ENCODE measurements at regions not wholly inside any gene's neighbourhood (a gene's known extent, or its start where the extent isn't known, plus 50 kb on each side); places are given as distances from the start of the nearest gene placed in this dataset.

DNA sequence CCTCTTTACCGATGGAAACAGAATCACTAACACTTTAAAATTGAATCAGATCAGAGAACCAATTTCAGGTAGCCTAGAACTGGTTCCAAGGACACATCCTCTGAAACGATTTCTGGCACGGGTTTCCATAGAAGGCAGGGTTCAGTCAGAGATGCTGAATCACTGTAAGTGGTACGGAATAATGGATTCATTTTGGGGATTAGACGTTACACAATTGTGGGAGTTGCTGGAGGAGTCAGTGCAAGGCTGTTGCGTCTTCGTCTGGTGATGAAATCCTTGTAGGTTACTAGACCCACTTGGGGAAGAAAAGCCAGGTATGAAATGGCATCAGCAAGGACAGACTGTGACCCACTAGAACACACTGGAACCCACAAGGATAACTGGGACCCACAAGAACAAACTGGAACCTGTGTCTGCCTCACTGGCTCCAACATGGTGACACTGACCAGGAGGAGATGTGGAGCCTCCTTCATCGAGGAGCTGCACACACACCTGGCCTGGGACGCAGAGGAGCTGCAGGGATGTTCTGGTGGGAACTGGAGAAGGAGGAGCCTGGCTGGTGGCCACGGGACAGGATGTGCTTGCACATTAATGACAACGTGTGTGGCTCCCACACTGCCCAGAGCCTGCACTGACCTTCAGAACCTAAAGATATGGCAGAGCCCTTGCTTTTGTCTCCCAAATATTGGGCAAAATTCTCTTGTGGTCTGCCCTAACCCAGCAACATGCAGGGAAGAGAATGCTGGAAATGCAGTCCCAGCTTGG, 105.1 kb downstream of the TRAPPC11 start:
- DNase-seq = no peak

DNA sequence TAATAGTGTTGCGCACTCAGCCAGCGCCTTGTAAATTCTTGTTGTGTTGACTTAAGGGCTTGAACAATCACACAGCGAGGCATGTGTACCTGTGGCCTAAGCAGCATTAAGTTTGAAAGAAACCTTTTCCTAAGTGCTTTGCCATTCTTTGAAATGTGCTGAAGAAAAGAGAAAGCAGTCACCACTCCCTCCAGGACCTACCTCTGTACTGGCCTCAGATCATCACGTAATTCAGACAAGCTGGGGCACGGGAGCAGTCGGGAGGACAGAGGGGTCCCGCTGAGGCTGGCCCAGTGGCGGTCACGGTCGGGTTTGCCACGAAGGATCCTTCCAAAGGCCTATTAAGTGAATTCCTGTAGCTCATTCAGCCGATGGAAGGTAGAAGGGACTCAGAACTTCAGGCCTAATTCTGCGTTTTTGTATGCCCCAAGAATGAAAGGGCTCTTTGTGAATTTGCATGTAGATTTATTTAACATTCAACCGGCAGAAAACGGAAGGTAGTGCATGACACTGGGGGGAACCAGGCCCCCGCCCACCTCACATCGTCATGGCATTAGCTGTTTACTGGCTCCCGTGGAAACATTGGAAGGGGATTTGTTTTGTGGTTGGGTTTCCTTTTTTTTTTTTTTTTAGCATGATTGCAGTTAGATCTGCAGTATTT, 106.3 kb downstream of the TRAPPC11 start:
- no peak for DNase-seq

DNA sequence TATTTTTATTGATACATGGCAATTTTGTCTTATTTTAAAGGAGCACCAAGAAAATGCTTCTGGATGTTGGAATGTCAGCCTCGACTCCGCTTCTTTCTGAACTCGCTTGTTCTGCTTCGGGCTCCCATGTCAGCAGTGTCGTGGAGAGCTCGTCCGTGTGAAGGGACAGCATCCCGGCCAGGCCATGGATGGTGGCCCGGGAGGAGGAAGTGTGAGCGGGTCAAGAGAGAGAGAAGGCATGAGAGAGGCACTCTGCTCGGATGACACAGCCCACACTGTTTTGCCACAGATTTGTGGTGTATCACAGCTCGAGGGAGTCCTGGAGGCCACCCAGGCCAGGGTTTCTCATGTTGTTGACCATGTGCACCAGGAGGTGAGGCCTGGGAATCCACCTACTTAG, 107.0 kb downstream of the TRAPPC11 start:
- DNase-seq = no peak

DNA sequence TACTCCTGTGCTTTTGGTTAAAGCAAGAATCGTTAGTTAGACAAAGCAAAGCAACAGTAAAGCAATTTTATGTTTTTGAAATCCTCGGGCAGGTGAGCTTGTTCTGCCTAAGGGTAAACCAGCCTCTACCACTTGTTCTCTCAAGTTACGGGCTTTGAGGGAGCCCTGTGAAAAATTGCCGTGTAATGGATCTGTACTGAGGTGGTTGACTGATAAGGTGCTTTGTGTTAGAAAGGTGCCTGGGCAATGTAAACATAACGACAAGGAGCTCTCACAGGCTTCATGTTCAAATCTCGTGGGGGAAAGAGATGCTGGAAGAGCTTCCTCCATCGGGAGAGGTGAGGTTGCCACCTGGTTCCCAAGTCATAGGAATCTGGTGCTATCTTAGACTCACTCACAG, 111.8 kb downstream of the TRAPPC11 start:
- no peak for DNase-seq

DNA sequence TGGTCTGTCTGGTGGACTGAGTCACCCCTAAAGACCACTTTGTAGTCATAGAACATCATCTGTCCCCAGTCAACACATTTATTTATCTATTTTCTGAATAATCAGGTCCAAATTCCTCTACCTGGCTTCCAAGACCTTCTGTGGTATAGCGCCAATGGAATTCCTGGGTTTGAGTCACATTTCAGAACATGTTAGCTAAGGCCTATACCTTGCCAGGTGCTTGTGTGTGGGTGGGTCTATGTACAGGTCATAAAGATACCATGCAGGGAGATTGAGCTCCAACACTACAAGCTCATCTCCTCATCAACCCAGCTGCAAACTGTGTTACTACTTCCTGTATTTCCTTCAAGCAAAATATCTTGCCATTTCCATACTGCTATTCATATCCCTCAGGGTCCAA, 113.3 kb downstream of the TRAPPC11 start:
- DNase-seq = no peak

DNA sequence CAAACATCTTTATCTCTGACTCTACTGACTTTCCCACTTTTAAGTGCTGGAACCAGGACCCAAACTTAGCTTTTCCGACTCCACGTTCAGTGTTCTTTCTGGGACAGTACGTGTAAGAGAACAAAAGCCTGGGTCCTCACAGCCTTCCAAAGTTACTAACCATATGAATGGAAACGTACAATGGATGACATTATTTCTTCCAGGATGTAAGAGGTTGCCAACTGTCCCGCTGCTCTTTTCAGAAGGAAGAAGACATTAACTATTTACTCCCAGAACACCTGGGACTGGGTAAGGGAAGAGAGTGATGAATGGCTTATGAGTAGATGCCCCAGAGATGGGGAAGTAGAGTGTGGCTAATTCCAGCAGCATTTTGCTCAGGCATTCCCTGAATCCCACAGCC, 114.7 kb downstream of the TRAPPC11 start:
- no peak for DNase-seq

DNA sequence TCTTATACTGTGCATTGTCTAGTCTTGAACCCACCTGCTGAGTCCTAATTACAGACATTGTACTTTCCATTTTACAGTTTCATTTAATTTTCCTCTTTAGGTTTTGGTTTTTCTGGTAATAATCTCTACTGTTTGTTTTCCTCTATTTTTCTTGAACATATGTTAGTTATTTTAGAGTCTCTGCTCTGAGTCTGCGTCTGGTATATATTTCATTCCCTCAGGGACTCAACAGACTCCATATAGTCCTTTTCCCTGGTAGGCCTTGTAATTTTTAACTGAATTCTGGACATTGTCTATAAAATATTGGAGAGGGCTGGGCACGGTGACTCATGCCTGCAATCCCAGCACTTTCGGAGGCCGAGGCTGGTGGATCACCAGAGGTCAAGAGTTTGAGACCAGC, 121.8 kb upstream of the STOX2 start:
- no peak for DNase-seq

DNA sequence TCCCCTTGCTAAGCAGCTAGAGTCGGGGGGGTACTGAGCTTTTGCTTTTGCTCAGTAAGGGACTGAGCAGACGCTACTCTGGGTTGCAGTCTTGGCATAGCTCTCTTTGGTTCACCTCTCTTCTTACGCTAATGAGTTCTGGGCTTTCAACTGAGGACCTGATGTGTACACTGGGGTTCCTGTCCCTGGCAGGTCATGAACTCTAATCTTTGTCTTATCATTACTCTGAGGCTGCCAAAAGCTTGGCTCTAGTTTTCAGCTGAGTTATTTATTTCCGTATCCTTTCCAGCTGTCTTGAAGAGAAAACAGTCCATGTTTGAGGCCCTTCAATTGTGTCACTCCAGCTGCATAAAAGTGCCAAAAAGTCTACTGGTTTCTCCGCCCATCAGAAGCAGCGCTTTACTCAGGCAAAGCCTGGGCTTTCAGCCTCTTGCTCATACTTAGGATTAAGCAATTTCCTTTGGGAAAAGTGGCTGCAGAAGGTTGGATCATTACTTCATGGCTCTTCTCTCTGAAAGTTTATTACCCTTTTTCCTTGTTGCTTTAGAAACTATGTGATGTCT, 121.0 kb upstream of the STOX2 start:
- no peak for DNase-seq

DNA sequence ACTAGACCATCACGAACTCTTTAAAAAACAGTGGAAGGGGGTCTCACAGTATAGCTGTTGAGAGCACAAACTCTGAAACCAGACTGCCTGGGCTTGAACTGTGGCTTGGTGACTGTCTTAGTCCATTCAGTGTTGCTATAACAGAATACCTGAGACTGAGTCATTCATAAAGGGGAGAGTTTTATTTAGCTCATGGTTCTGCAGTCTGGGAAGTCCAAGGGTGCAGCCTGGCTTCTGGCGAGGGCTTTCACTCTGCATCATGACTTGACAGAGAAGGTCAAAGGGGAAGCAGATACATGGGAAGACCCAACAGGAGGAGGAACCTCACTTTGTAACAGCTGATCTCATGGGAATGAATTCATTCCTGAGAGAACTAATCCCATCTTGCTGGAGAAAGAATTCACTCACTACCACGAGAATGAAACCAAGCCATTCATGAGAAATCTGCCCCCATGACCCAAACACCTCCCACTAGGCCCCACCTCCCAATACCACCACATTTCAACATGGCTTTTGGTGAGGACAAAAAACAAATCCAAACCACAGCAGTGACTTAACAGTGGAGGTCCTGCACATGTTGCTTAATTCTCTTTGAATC, 116.7 kb upstream of the STOX2 start:
- no peak for DNase-seq

DNA sequence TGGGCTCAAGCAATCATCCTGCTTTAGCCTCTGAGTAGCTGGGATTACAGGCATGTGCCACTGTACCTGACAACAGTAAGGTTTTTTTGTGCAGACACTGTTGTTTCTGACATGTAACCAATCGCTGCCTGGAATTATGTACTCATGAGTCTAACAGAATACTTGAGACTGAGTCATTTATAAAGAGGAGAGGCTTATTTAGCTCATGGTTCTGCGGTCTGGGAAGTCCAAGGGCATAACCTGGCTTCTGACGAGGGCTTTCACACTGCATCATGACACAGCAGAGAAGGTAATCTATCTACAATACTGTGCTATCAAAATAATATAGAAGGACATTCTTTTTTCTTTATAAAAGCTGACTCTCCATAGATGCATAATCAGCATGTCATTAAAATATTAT, 115.5 kb upstream of the STOX2 start:
- no peak for DNase-seq

DNA sequence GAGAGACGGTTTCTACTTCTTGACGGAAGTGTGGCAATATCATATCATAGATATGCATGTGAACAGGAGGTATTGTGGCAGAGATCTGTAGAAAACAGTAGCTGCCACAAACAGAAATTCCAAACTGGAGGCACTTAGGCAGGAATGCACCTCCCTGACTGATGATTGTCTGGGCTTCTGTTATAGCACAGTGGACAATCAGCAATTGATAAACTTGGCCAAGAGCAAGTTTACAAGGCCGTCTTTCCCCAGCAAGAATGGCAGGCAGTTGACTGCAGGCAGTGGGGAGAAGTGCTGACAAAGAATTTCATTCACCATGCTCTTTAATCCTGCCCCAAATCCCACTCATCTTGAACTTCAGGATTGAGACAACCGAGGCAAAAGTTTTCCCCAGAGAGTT, 114.4 kb upstream of the STOX2 start:
- no peak for DNase-seq

DNA sequence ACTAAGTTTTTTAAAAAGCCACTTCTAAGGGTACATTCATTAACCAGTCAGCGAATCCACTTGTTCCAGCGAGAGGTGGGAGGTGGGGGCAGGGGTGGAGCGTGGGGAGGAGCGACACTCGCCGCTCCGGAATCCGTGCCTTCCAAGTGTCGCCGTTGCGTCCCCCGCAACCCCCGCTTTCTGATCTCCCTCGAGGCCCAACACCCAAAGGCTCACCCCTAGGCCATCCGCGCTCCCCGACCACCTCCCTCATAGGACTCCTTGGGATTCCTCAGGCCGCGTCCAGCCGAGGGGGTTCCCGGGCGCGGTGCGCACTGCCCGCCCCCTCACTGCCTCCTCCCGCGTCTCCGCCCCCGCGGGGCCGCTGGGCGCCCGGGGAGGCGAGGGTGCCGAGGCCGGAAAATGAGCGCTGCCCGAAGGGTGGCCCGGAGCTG, 108.1 kb upstream of the STOX2 start:
- DNase-seq = no peak

DNA sequence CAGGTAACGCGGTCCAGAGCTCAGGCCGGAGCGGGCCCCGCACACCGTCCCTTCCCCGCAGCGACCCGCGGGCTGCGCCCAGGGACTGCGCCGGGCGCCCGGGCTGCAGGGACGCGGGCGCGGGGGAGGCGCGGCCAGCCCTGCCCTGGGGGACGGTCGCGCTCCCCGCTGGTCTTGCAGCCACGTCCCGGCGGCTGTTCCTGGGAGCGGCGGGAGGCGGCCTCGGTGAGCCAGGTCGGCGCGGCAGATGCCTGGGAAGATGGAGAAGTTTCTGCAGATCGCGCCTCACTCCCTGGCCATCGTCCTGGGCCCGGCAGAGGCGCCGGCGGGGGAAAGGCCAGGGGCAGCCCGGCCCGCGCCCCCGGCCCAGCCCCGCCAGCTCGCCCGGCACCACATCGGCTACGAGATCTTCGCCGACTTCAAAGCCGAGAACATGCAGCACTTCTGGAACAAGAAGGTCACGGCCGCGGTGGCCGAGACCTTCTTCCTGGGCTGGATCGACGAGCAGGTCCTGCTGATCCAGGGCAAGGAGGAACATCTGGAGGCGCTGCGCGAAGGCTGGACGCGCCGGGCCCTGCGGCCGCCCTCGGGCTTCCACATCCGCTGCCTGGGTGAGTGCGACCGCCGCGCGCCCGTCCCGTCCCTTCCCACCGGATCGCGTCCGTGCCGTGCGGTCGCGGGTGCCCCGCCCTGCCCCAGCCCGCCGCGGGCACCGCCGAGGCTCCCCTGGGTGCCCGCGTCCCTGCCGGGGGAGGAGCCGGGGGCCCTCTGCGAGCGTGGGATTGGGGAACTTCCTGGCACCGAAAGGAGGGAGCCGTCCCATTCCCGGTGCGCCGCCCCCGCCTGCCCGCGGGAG, 107.4 kb upstream of the STOX2 start:
- no peak for DNase-seq

DNA sequence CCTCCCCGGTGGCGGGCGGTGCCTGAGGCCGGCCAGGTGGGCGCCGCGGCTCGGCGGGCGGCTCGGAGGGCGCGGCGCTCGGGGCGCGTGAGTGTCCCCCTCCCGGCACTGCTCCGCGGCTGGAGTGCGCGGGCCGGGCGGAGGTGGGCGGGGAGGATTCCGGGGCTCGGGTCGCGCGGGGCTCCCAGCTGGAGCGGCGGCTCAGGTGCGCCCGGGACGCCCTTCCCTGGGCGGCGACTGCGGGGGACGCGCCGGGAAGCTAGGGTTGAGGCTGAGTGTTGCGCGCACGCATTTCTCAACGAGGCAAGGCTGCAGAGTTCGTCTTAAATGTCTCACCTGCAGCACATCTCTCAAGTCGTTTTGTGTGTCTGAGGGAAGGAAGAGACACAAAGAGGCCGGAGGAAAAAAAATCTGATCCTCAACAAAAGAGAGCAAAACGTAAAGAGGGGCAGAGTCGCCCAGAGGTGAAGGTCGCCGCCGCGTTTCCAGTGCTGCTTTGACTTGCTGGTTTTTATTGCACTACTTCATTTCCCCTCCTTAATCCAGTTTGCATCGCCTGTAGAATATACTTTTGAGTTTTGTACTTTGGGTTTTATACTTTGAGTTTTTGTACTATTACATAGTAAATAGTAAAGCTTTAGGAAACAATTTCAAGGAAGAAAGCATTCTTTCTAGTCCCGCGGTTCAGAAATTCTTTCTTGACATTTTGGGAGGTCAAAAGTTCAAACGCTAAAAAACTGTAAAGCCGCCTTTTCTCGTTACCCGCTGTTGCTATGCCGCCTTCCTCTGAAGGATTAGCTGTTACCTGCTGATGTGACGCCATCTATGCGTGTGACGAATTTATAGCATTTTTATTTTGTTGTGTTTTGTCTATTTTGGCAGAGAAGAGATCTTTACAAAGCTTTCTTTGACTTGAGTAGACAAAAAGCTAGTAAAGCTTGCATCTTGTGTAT, 106.5 kb upstream of the STOX2 start:
- DNase-seq = no peak

DNA sequence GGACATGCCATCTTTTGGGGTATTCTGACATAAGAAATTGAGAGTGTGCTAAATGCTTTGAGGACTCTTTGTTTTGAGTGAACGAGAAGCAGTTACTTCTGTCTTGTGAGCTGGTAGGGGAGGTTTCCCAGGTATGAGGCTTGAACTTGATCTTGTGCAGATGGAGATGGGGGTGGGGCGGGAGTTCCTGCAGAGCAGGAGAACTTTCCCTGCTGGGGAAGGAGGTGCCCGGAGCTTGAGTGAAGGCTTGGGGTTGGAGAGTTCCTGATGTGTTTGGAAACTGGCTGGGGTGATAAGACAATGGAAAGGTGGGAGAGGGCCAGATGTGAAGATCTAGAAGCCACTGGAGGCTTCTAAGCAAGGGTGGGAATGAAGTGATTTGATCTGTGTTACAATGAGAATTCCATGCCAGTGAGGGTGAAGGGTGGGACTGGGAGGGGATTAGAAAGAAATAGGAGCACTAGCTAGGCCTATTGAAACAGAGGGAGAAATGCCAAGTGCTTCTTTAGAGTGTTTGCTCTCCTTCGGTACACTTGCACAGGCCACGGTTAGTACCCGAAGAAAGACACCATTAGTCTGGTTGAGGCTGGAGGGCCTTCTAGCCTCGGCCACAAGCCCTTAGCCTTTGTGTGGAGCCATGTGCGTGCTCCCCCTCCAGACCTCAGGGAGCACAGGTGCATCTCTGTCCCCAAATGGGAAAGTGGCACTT, 103.5 kb upstream of the STOX2 start:
- DNase-seq = no peak

DNA sequence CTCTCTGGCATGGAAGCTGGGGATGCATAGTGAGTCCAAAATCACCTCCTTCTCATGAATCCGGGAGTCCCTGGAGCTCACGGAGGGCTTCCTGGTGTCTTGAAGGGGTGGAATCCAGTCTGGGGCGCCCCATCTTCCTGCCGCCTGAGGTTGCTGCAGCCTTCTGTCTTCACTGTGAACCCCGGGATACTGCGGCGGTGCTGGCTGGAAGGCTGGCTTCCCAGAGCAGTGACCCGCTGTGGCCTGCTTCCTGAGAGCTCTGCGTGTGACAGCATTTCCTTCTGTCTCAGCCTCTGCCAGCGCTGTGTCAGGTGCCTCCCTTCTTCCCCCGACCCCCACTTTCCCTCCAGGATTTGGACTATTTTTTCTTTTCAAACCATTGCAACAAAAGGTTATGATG, 98.8 kb upstream of the STOX2 start:
- DNase-seq = no peak

DNA sequence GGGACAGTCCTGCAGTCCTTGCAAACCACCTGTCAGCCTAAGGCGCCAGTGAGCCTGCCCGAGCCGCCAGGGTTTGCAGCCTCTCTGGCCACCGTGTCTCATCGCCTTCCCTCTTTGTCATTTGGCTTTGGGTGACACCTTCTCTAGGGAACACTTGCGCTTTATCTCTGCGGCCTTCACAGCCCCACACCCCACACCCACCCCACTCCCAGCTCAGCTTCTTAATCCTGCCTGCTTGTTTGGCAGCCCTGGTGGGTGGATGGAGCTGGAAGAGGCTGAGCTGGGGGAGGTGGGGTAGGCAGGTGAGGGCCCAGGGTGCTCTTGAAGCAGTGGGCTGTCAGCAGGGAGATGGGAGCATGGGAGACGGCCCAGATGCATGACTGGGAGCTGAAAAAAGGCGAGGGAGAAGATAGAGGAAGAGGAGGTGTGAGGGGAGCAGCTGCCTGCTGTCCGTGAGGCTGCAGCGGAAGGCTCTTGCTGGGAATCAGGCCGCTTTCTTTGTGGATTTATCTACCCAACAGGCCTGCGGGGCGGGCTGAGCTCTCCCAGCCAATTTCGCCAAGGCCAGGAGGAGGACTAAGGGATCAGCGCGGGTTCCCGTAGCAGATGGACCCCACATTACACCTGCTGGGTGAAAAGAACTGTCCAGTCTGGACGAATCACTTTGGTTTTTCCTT, 97.5 kb upstream of the STOX2 start:
- DNase-seq = no peak

DNA sequence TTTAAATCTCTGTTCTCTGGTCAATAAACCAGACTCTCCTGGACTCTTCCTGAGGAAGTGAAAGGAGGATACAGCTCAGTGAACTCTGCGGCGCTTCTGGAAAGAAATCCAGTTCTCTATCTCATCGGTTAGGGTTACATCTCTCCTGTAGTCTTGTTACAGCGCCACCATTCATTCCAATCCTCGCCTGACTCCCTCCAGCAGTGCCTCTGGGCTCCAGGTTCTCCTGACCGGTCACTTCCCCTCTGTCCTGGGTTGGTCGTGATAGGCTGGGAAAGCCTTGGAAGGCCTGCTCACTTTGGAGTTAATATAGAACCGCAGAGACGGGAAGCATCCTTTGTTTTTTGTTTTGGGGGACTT, 97.0 kb upstream of the STOX2 start:
- no peak for DNase-seq

DNA sequence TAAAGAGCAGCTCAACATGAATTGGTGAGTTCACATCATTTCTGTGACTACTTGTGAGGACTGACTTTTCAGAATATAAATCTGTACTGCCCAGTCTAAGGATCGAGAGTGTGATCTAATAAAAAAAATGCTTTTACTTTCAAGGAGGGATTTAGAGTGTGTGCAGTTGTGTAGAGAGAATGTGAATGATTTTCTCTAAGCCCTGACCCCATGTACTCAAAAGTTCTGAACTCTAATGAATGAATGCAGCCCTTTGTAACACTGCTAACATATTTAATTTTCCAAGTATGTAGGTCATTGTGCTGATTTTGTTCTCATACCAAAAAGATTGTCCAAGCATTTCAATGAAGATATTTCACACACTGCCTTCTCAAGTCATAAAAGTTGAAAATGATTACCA, 92.5 kb upstream of the STOX2 start:
- no peak for DNase-seq

DNA sequence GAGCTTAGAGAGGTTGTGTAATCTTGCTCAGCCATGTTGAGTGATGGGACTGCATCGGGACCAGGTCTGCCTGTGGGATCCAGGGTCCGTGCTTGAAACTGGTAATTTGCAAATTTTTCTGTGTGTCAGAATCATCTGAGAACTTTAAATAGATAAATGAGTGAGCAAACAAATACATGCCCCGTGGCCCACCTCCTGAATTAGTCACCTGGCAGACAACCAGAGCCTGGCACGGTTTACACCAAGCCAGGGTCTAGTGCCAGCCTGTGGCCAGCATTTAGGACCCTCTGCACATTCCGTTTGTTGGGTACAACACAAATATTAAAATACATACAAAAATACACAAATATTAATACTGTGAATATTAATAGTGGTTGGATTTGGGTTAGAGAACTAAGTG, 90.6 kb upstream of the STOX2 start:
- no peak for DNase-seq

DNA sequence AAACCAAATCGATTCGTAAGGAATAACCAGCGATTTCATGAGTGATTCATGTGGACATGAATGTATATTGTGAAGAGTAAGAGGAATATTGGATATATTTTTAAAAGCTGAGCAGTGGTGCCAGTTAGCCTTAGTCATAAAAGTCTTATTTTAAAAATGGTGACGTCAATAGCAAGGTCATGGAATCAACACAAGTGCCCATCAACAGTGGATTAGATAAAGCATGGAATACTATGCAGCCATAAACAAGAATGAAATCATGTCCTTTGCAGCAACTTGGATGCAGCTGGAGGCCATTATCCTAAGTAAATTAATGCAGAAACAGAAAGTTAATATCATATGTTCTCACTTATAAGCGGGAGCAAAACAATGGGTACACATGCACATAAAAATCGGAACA, 89.0 kb upstream of the STOX2 start:
- DNase-seq = no peak

Data from CD4-positive, alpha-beta T cell treated with Interleukin-4 for 1 hour (primary cell).